Caco-2 (cell line): ENCODE measurements at regions not wholly inside any gene's neighbourhood (a gene's known extent, or its start where the extent isn't known, plus 50 kb on each side); places are given as distances from the start of the nearest gene placed in this dataset.
"Not testable (repeated sequence)": the region's sequence is repeated elsewhere in the genome, so short reads cannot be mapped to it uniquely, and the experiment has no call there.

ENCODE experiments used
- BruUV-seq: library from RNA; stranded (reverse); fragments of 400-500 nt; replicated peaks from 2 replicates; lab custom pipeline; 2021; lab: Mats Ljungman, UMichigan
- CTCF ChIA-PET: fragments of 300-600 bp; sonication (Branson Sonifier 250); formaldehyde crosslinking; loops from one replicate; lab custom pipeline; 2022; ENCODE audit warnings: antibody characterized with exemption; lab: Charles Lee
- POLR2A ChIA-PET: fragments of 300-600 bp; sonication (Branson Sonifier 250); formaldehyde crosslinking; loops from one replicate; lab custom pipeline; 2022; ENCODE audit warnings: antibody characterized with exemption; lab: Charles Lee
- DNase-seq, 2 experiments: peaks; one replicate each; pipeline versions ENCODE4 v3.0.0 to v3.0.0-alpha.2; 2020 to 2022
- H3K27me3 ChIP-seq: replicated peaks from 2 replicates; pipeline ENCODE4 v1.6.0; 2011; ENCODE audit warnings: low read length; ENCODE audit not compliant: control insufficient read depth, insufficient read depth
- H3K36me3 ChIP-seq: 2 replicates; pipeline ENCODE4 v1.5.1; 2011; ENCODE audit warnings: low read length; ENCODE audit not compliant: control insufficient read depth, insufficient read depth
- H3K4me1 ChIP-seq: fragments of 250-450 bp; sonication (Bioruptor Pico); 2 replicates; pipeline ENCODE4 v1.5.1; 2020; ENCODE audit warnings: mild to moderate bottlenecking
- H3K4me3 ChIP-seq: 2 replicates; pipeline ENCODE4 v1.5.1; 2011; ENCODE audit warnings: low read depth, mild to moderate bottlenecking, control low read depth, low read length
- H3K9me3 ChIP-seq: fragments of 250-450 bp; sonication (Bioruptor Pico); 2 replicates; pipeline ENCODE4 v1.5.1; 2020; ENCODE audit warnings: mild to moderate bottlenecking, moderate library complexity
- H3K27ac Mint-ChIP-seq: one replicate; pipeline ENCODE4 v1.8.0; 2022; ENCODE audit warnings: mixed read lengths; ENCODE audit not compliant: unreplicated experiment
- H3K27me3 Mint-ChIP-seq: one replicate; pipeline ENCODE4 v1.8.0; 2022; ENCODE audit warnings: mixed read lengths; ENCODE audit not compliant: insufficient read depth, unreplicated experiment
- H3K36me3 Mint-ChIP-seq: one replicate; pipeline ENCODE4 v1.8.0; 2022; ENCODE audit warnings: mild to moderate bottlenecking, mixed read lengths; ENCODE audit not compliant: insufficient read depth, unreplicated experiment
- H3K4me1 Mint-ChIP-seq: one replicate; pipeline ENCODE4 v1.8.0; 2022; ENCODE audit warnings: low read depth, mixed read lengths; ENCODE audit not compliant: unreplicated experiment
- H3K4me3 Mint-ChIP-seq: one replicate; pipeline ENCODE4 v1.8.0; 2022; ENCODE audit warnings: mild to moderate bottlenecking, moderate library complexity, mixed read lengths; ENCODE audit not compliant: unreplicated experiment
- H3K9me3 Mint-ChIP-seq: one replicate; pipeline ENCODE4 v1.8.0; 2022; ENCODE audit warnings: mixed read lengths; ENCODE audit not compliant: unreplicated experiment
- CTCF ChIP-seq, 2 experiments: fragments of 200-600 bp in 1 of 2; IDR thresholded peaks; 1 replicate in 1 of 2; 2 replicates in 1 of 2; pipeline versions ENCODE4 v1.5.1 to v1.8.0; 2011 to 2022; ENCODE audit warnings: antibody characterized with exemption in 1 of 2, control low read depth in 1 of 2, inconsistent platforms in 1 of 2, low read depth in 1 of 2, low read length in 1 of 2, mild to moderate bottlenecking in 1 of 2, moderate library complexity in 1 of 2; ENCODE audit not compliant: insufficient read depth in 1 of 2, severe bottlenecking in 1 of 2, unreplicated experiment in 1 of 2
- intact Hi-C: fragments of 100-400 bp; cut with micrococcal nuclease; formaldehyde crosslinking; loops from one replicate; pipeline ENCODE4 v1.10.0; 2022; ENCODE audit not compliant: unreplicated experiment

GRCh38 chr2:75833386-75833785 is 122.7 kb upstream of the GCFC2 start:
- intact Hi-C loops, result no loop called here
- H3K4me1 Mint-ChIP-seq, result no peaks in the 10 kb centered on the region
- peaks cover 13% of the 10 kb centered on the region for H3K9me3 Mint-ChIP-seq
- H3K9me3 ChIP-seq, result no peaks in the 10 kb centered on the region
- peaks cover 5% of the 10 kb centered on the region for H3K27me3 Mint-ChIP-seq
- ChIA-PET POLR2A (no interaction called here), CTCF (no interaction called here)
- no TSS peak for BruUV-seq
- no peak overlapping the region for H3K4me3 Mint-ChIP-seq
- no peaks in the 10 kb centered on the region for H3K4me1 ChIP-seq
- no peak overlapping the region for H3K4me3 ChIP-seq
- H3K27me3 ChIP-seq, result no peaks in the 10 kb centered on the region
- H3K36me3 Mint-ChIP-seq, result no peaks in the 10 kb centered on the region
- DNase-seq, result no peak
- H3K27ac Mint-ChIP-seq, result no peak overlapping the region
- TF ChIP-seq CTCF (IDR thresholded peaks at IDR 0.05; ENCODE audit: insufficient read depth in 1 of 2, low read depth in 1 of 2, low read length in 1 of 2, severe bottlenecking in 1 of 2, unreplicated experiment in 1 of 2), result no peak
- H3K36me3 ChIP-seq, result no peaks in the 10 kb centered on the region

- TF ChIP-seq CTCF (IDR thresholded peaks at IDR 0.05; ENCODE audit: insufficient read depth in 1 of 2, low read depth in 1 of 2, low read length in 1 of 2, severe bottlenecking in 1 of 2, unreplicated experiment in 1 of 2), result no peak
- no peak for DNase-seq
- Histone ChIP-seq H3K27me3 (no peaks in the 10 kb centered on the region), H3K36me3 (no peaks in the 10 kb centered on the region), H3K9me3 (no peaks in the 10 kb centered on the region), H3K4me3 (no peak overlapping the region), H3K4me1 (no peaks in the 10 kb centered on the region)
- Mint-ChIP-seq H3K4me3 (no peak overlapping the region), H3K4me1 (no peaks in the 10 kb centered on the region), H3K9me3 (no peaks in the 10 kb centered on the region), H3K27ac (no peak overlapping the region), H3K36me3 (no peaks in the 10 kb centered on the region), H3K27me3 (peaks cover 4% of the 10 kb centered on the region)
- BruUV-seq, result no TSS peak
- CTCF ChIA-PET, result no interaction called here
- POLR2A ChIA-PET, result no interaction called here
- intact Hi-C loops, result no loop called here
Observed at GRCh38 chr2:75828826-75829225, 118.1 kb upstream of the GCFC2 start.

- intact Hi-C loops, H3K9me3 ChIP-seq, H3K4me3 Mint-ChIP-seq, H3K36me3 ChIP-seq, DNase-seq, H3K4me1 ChIP-seq, H3K27ac Mint-ChIP-seq, H3K27me3 Mint-ChIP-seq, H3K4me3 ChIP-seq, POLR2A ChIA-PET, BruUV-seq, H3K4me1 Mint-ChIP-seq, H3K27me3 ChIP-seq, H3K36me3 Mint-ChIP-seq, H3K9me3 Mint-ChIP-seq, CTCF ChIA-PET: not testable (repeated sequence)
Observed at GRCh38 chr2:75823515-75823914, 112.8 kb upstream of the GCFC2 start.

- Mint-ChIP-seq H3K36me3 (peaks cover 6% of the 10 kb centered on the region), H3K4me3 (no peak overlapping the region), H3K4me1 (no peaks in the 10 kb centered on the region), H3K9me3 (no peaks in the 10 kb centered on the region), H3K27ac (no peak overlapping the region), H3K27me3 (peaks cover under 1% of the 10 kb centered on the region)
- TF ChIP-seq CTCF (IDR thresholded peaks at IDR 0.05; ENCODE audit: insufficient read depth in 1 of 2, low read depth in 1 of 2, low read length in 1 of 2, severe bottlenecking in 1 of 2, unreplicated experiment in 1 of 2), result no peak
- ChIA-PET CTCF (no interaction called here), POLR2A (no interaction called here)
- Histone ChIP-seq H3K4me3 (no peak overlapping the region), H3K4me1 (no peaks in the 10 kb centered on the region), H3K9me3 (no peaks in the 10 kb centered on the region), H3K36me3 (no peaks in the 10 kb centered on the region), H3K27me3 (no peaks in the 10 kb centered on the region)
- no peak for DNase-seq
- intact Hi-C loops, result no loop called here
- BruUV-seq, result no TSS peak
Observed at GRCh38 chr2:75822336-75822735, 111.6 kb upstream of the GCFC2 start.
